ENCODE measurements at regions not wholly inside any gene's neighbourhood (a gene's known extent, or its start where the extent isn't known, plus 50 kb on each side); places are given as distances from the start of the nearest gene placed in this dataset.

GRCh38 chr1:96290033-96290432 is 431.6 kb upstream of the PTBP2 start:
- no peaks in the 10 kb centered on the region for H3K36me3 ChIP-seq (ENCODE audit: control insufficient read depth, low read depth, low read length)
- H3K9me3 ChIP-seq (ENCODE audit: control insufficient read depth, low read depth, low read length), result no peaks in the 10 kb centered on the region
- no peak overlapping the region for H3K9ac ChIP-seq (ENCODE audit: low read length)
- H3K4me3 ChIP-seq (ENCODE audit: low read length), result no peak overlapping the region
- H3K27ac ChIP-seq (ENCODE audit: low read length), result no peak overlapping the region
- no peaks in the 10 kb centered on the region for H3K4me1 ChIP-seq (ENCODE audit: control insufficient read depth, low read depth, low read length)
- H3K27me3 ChIP-seq (ENCODE audit: control insufficient read depth, insufficient read depth, low read length), result no peaks in the 10 kb centered on the region

GRCh38 chr1:96290801-96291200 is 430.8 kb upstream of the PTBP2 start:
- Histone ChIP-seq H3K36me3 (ENCODE audit: control insufficient read depth, low read depth, low read length) (no peaks in the 10 kb centered on the region), H3K27me3 (ENCODE audit: control insufficient read depth, insufficient read depth, low read length) (no peaks in the 10 kb centered on the region), H3K9me3 (ENCODE audit: control insufficient read depth, low read depth, low read length) (no peaks in the 10 kb centered on the region), H3K4me1 (ENCODE audit: control insufficient read depth, low read depth, low read length) (no peaks in the 10 kb centered on the region), H3K27ac (ENCODE audit: low read length) (no peak overlapping the region), H3K4me3 (ENCODE audit: low read length) (no peak overlapping the region), H3K9ac (ENCODE audit: low read length) (no peak overlapping the region)

- Histone ChIP-seq H3K4me3 (ENCODE audit: low read length) (no peak overlapping the region), H3K27ac (ENCODE audit: low read length) (no peak overlapping the region), H3K36me3 (ENCODE audit: control insufficient read depth, low read depth, low read length) (no peaks in the 10 kb centered on the region), H3K9ac (ENCODE audit: low read length) (no peak overlapping the region), H3K27me3 (ENCODE audit: control insufficient read depth, insufficient read depth, low read length) (no peaks in the 10 kb centered on the region), H3K4me1 (ENCODE audit: control insufficient read depth, low read depth, low read length) (no peaks in the 10 kb centered on the region), H3K9me3 (ENCODE audit: control insufficient read depth, low read depth, low read length) (no peaks in the 10 kb centered on the region)
These were observed 430.1 kb upstream of the PTBP2 start for GRCh38 chr1:96291468-96291867.

DNA sequence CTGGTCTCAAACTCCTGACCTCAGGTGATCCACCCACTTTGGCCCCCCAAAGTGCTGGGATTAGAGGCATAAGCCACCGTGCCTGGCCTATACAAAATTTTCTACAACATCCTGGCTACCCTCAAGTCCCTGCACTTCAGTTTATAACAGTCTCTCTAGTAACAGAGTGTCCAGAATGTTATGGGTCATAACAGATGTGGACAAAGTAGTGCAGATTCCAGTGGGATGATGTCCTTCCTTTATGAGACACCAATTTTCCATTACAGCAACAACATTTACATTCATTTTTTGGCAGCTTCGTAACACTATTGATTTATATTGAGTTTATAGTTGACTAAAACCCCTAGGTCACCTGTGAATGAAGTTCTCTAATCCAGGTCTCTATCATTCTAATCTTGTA is 429.4 kb upstream of the PTBP2 start:
- Histone ChIP-seq H3K36me3 (ENCODE audit: control insufficient read depth, low read depth, low read length) (no peaks in the 10 kb centered on the region), H3K27me3 (ENCODE audit: control insufficient read depth, insufficient read depth, low read length) (no peaks in the 10 kb centered on the region), H3K9ac (ENCODE audit: low read length) (no peak overlapping the region), H3K9me3 (ENCODE audit: control insufficient read depth, low read depth, low read length) (no peaks in the 10 kb centered on the region), H3K27ac (ENCODE audit: low read length) (no peak overlapping the region), H3K4me3 (ENCODE audit: low read length) (no peak overlapping the region), H3K4me1 (ENCODE audit: control insufficient read depth, low read depth, low read length) (no peaks in the 10 kb centered on the region)

DNA sequence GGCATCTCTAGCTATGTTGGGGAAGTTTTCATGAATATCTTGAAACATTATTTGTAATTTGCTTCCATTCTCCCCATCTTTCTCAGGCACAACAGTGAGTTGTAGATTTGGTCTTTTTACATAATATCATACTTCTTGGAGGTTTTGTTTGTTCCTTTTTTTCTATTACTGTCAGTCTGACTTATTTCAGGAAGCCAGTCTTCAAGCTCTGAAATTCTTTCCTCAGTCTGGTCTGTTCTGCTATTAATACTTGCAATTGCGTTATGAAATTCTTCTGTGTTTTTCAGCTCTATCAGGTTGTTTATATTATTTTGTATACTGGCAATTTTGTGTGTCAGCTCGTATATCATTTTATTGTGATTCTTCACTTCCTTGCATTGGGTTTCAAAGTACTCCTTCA is 424.6 kb upstream of the PTBP2 start:
- Histone ChIP-seq H3K27ac (ENCODE audit: low read length) (no peak overlapping the region), H3K4me1 (ENCODE audit: control insufficient read depth, low read depth, low read length) (no peaks in the 10 kb centered on the region), H3K9me3 (ENCODE audit: control insufficient read depth, low read depth, low read length) (no peaks in the 10 kb centered on the region), H3K4me3 (ENCODE audit: low read length) (no peak overlapping the region), H3K27me3 (ENCODE audit: control insufficient read depth, insufficient read depth, low read length) (no peaks in the 10 kb centered on the region), H3K9ac (ENCODE audit: low read length) (no peak overlapping the region), H3K36me3 (ENCODE audit: control insufficient read depth, low read depth, low read length) (no peaks in the 10 kb centered on the region)

DNA sequence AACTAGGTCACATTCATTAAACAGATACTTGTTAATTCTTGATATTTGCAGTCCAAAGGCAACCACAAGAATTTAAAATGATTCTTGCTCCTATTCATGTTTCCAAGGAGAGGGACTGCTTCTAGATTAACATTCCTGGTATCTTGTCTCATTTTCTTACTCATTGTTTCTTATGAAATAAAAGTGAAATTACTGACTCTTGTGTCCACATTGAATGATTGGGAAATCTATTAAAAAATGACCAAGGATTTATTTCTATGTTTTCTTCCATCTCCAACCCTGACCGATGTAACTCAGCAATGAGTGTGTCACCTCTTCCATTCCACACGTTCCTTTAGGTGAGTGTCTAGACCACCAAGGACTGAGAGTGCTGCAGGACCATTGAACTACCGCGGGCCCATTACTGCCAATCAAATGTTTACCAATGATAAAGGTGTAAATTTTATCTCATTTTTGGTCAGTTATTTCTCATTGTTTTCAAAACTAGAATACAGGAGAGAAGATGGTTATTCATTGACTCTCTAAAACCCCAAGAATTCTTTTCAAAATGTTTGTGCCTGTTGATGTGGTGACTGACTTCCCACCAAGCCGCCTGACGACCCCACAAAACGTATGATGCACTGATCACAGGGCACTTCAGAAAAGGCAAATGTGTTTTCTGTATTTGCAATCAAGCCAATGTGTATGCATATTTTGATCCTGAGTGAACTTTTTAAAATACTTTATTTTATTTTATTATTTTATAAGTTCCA is 414.6 kb upstream of the PTBP2 start:
- no peaks in the 10 kb centered on the region for H3K4me1 ChIP-seq (ENCODE audit: control insufficient read depth, low read depth, low read length)
- no peaks in the 10 kb centered on the region for H3K9me3 ChIP-seq (ENCODE audit: control insufficient read depth, low read depth, low read length)
- H3K4me3 ChIP-seq (ENCODE audit: low read length), result no peak overlapping the region
- no peak overlapping the region for H3K27ac ChIP-seq (ENCODE audit: low read length)
- no peaks in the 10 kb centered on the region for H3K36me3 ChIP-seq (ENCODE audit: control insufficient read depth, low read depth, low read length)
- no peaks in the 10 kb centered on the region for H3K27me3 ChIP-seq (ENCODE audit: control insufficient read depth, insufficient read depth, low read length)
- H3K9ac ChIP-seq (ENCODE audit: low read length), result no peak overlapping the region

- Histone ChIP-seq H3K9me3 (ENCODE audit: control insufficient read depth, low read depth, low read length) (no peaks in the 10 kb centered on the region), H3K4me3 (ENCODE audit: low read length) (no peak overlapping the region), H3K27me3 (ENCODE audit: control insufficient read depth, insufficient read depth, low read length) (no peaks in the 10 kb centered on the region), H3K36me3 (ENCODE audit: control insufficient read depth, low read depth, low read length) (no peaks in the 10 kb centered on the region), H3K27ac (ENCODE audit: low read length) (no peak overlapping the region), H3K9ac (ENCODE audit: low read length) (no peak overlapping the region), H3K4me1 (ENCODE audit: control insufficient read depth, low read depth, low read length) (no peaks in the 10 kb centered on the region)
These were observed 413.3 kb upstream of the PTBP2 start for GRCh38 chr1:96308314-96308713.

DNA sequence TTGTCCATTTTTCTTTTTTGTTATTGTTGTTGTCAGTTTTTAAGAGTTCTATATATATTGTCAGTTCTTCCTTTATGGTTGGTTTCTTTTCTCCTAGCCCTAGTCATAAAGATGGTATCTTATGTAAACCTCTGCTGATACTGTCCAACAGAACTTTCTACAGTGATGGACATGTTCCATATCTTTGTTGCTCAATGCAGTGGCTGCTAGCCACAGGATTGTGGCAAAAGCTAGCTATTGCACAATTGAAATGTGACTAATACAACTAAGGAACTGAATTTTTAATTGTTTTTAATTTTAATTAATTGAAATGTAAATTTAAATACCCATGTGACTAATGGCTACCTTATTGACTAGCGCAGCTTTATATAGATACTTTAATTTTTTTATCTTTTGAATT is 411.8 kb upstream of the PTBP2 start:
- no peaks in the 10 kb centered on the region for H3K36me3 ChIP-seq (ENCODE audit: control insufficient read depth, low read depth, low read length)
- H3K27me3 ChIP-seq (ENCODE audit: control insufficient read depth, insufficient read depth, low read length), result no peaks in the 10 kb centered on the region
- no peak overlapping the region for H3K9ac ChIP-seq (ENCODE audit: low read length)
- no peaks in the 10 kb centered on the region for H3K9me3 ChIP-seq (ENCODE audit: control insufficient read depth, low read depth, low read length)
- H3K4me1 ChIP-seq (ENCODE audit: control insufficient read depth, low read depth, low read length), result no peaks in the 10 kb centered on the region
- H3K4me3 ChIP-seq (ENCODE audit: low read length), result no peak overlapping the region
- no peak overlapping the region for H3K27ac ChIP-seq (ENCODE audit: low read length)

GRCh38 chr1:96313216-96313615 is 408.4 kb upstream of the PTBP2 start:
- H3K9me3 ChIP-seq (ENCODE audit: control insufficient read depth, low read depth, low read length), result no peaks in the 10 kb centered on the region
- no peak overlapping the region for H3K9ac ChIP-seq (ENCODE audit: low read length)
- no peak overlapping the region for H3K4me3 ChIP-seq (ENCODE audit: low read length)
- H3K27ac ChIP-seq (ENCODE audit: low read length), result no peak overlapping the region
- H3K27me3 ChIP-seq (ENCODE audit: control insufficient read depth, insufficient read depth, low read length), result no peaks in the 10 kb centered on the region
- H3K36me3 ChIP-seq (ENCODE audit: control insufficient read depth, low read depth, low read length), result no peaks in the 10 kb centered on the region
- H3K4me1 ChIP-seq (ENCODE audit: control insufficient read depth, low read depth, low read length), result peaks cover 3% of the 10 kb centered on the region

GRCh38 chr1:96329121-96329520 is 392.5 kb upstream of the PTBP2 start:
- H3K4me1 ChIP-seq (ENCODE audit: control insufficient read depth, low read depth, low read length), result no peaks in the 10 kb centered on the region
- no peaks in the 10 kb centered on the region for H3K27me3 ChIP-seq (ENCODE audit: control insufficient read depth, insufficient read depth, low read length)
- no peaks in the 10 kb centered on the region for H3K36me3 ChIP-seq (ENCODE audit: control insufficient read depth, low read depth, low read length)
- no peak overlapping the region for H3K27ac ChIP-seq (ENCODE audit: low read length)
- no peak overlapping the region for H3K4me3 ChIP-seq (ENCODE audit: low read length)
- H3K9ac ChIP-seq (ENCODE audit: low read length), result no peak overlapping the region
- no peaks in the 10 kb centered on the region for H3K9me3 ChIP-seq (ENCODE audit: control insufficient read depth, low read depth, low read length)

DNA sequence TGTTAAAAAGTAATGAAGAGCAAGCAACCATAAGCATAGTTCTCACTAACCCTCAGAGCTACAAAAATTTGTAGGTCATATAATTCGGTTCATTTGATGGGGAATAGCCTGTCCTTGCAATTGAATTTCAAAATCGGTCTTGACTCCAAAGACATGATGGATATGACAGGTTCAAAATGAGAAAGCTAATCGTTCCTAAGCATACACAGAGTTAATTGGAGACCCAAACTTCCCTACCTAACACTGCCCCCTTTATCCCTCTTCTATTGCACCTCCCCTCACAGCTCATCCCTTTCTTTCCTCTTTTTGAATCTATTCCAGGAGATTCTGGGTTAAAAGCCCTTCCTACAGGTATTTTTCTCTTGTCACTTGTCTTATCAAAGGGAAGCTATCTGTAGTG is 390.0 kb upstream of the PTBP2 start:
- Histone ChIP-seq H3K4me3 (ENCODE audit: low read length) (no peak overlapping the region), H3K36me3 (ENCODE audit: control insufficient read depth, low read depth, low read length) (no peaks in the 10 kb centered on the region), H3K27me3 (ENCODE audit: control insufficient read depth, insufficient read depth, low read length) (no peaks in the 10 kb centered on the region), H3K27ac (ENCODE audit: low read length) (no peak overlapping the region), H3K9me3 (ENCODE audit: control insufficient read depth, low read depth, low read length) (no peaks in the 10 kb centered on the region), H3K9ac (ENCODE audit: low read length) (no peak overlapping the region), H3K4me1 (ENCODE audit: control insufficient read depth, low read depth, low read length) (no peaks in the 10 kb centered on the region)

DNA sequence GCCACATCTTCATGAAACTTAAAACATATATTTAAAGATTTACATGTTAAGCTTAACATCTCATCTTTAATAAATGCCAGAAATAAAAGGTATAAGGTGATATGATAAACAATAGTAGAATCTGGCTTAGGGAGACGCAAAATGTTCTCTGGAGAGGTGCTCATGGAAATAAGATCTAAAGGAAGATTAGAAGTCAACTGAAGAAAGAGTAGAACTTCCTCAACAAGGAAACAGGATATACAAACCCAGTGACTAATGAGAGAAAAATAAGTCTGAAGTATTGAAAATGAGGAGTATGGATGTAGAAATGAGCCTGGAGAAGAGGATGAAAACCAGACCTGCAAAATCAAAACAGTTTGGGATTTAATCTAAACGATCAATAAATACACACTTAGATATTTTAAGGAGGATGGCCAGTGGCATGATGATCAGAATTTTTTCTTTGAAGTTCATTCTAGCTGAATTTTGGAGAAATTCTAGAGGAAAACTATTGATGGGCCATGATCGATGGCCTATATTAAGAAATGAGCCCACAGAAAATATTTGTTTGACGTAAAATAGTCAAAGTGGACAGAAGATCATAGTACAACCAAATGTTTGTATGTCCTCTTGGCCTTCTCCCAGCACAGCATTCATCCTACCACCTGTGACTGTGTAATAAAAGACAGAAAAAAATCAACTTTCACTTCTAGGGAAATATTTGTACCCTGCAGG is 387.9 kb upstream of the PTBP2 start:
- Histone ChIP-seq H3K27ac (ENCODE audit: low read length) (no peak overlapping the region), H3K4me1 (ENCODE audit: control insufficient read depth, low read depth, low read length) (no peaks in the 10 kb centered on the region), H3K4me3 (ENCODE audit: low read length) (no peak overlapping the region), H3K9me3 (ENCODE audit: control insufficient read depth, low read depth, low read length) (no peaks in the 10 kb centered on the region), H3K36me3 (ENCODE audit: control insufficient read depth, low read depth, low read length) (no peaks in the 10 kb centered on the region), H3K9ac (ENCODE audit: low read length) (no peak overlapping the region), H3K27me3 (ENCODE audit: control insufficient read depth, insufficient read depth, low read length) (no peaks in the 10 kb centered on the region)

All from iPS-18a (cell line).